Hematopoietic multipotent progenitor cell treated with erythropoietin and hydrocortisone succinate and interleukin-3 and kit ligand, for 8 days (in vitro differentiated cells): ENCODE measurements at regions not wholly inside any gene's neighbourhood (a gene's known extent, or its start where the extent isn't known, plus 50 kb on each side); places are given as distances from the start of the nearest gene placed in this dataset.

Experiments used
- DNase-seq: peaks from one replicate; pipeline ENCODE4 v3.0.0-alpha.2; 2015

DNA sequence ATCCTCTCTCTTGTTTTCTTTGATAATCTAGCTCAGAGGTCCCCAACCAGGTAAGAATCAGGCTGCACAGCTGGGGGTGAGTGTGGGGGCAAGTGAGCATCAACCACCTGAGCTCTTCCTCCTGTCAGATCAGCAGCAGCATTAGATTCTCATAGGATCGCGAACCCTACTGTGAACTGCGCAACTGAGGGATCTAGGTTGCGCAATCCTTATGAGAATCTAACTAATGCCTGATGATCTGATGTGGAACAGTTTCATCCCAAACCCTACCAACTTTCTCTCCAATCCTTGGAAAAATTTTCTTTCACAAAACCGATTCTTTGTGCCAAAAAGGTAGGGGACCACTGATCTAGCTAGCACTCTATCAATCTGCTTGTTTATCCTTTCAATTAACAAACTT, 678.3 kb downstream of the CBLN2 start:
- DNase-seq, result no peak

GRCh38 chr18:71850602-71851001, 693.5 kb downstream of the CBLN2 start:
- DNase-seq, result no peak

- no peak for DNase-seq
These were observed 694.7 kb downstream of the CBLN2 start for GRCh38 chr18:71849407-71849806.

GRCh38 chr18:71846716-71847115, 697.4 kb downstream of the CBLN2 start:
- DNase-seq, result no peak

GRCh38 chr18:71844814-71845213, 699.3 kb downstream of the CBLN2 start:
- DNase-seq, result no peak

- DNase-seq, result no peak
These were observed 701.5 kb downstream of the CBLN2 start for GRCh38 chr18:71842666-71843065.

DNA sequence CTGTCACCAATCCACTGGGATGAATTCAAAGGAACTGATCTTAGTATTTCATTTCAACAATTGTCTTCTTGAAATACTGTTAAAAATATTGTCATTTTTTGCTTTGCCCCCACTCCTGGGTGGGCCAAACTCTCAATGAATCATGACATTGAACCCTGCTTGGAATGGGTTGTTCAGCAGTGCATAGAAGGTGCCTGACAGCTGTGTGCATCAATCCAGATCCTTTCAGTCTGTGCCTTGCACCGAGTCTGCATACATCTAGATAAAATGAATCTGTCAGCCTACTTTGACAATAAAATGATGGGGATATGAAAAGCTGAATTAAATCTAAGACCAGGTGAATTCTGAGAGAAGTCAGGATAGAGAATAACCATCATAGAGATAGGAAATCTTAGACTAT, 706.6 kb downstream of the CBLN2 start:
- DNase-seq, result no peak

GRCh38 chr18:71832946-71833617, 711.1 kb downstream of the CBLN2 start:
- no peak for DNase-seq

- DNase-seq, result no peak
These were observed 713.1 kb downstream of the CBLN2 start for GRCh38 chr18:71831039-71831438.

GRCh38 chr18:71827301-71827700, 716.8 kb downstream of the CBLN2 start:
- no peak for DNase-seq

DNA sequence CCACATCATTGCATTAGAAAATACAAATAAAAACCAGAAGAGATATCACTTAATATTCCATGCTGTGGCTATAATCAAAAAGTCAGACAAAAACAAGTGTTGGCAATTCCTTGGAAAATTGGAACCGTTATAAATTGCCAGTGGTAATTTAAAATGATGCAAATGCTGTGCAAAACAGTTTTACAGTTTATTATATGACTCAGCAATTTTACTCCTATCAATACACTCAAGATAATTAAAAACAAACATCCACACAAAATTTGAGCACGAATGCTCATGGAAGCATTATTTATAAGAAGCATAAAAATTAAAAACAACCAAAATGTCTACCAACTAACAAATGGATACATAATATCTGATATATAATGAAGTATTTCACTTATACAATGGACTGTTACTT, 728.8 kb downstream of the CBLN2 start:
- no peak for DNase-seq

GRCh38 chr18:71809711-71810110, 734.4 kb downstream of the CBLN2 start:
- no peak for DNase-seq

GRCh38 chr18:71808616-71809015, 735.5 kb downstream of the CBLN2 start:
- no peak for DNase-seq

DNA sequence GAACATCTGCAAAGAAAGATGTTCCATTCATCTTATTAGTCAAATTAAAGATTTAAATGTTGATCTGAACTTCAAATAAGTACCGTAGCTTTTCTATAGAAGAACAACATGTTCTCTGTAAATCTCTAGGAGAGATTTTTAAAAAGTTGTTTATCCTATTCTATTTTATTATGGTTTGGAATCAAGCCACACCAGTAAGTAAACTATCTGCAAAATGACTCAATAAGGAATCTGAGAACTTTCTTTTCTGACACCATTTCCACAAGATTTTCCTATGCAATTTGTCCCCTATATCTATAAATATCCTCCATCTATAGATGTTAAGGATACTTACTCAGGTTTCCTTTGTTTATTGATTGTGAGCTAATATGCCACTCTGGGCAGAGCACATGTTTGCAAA, 736.6 kb downstream of the CBLN2 start:
- no peak for DNase-seq

DNA sequence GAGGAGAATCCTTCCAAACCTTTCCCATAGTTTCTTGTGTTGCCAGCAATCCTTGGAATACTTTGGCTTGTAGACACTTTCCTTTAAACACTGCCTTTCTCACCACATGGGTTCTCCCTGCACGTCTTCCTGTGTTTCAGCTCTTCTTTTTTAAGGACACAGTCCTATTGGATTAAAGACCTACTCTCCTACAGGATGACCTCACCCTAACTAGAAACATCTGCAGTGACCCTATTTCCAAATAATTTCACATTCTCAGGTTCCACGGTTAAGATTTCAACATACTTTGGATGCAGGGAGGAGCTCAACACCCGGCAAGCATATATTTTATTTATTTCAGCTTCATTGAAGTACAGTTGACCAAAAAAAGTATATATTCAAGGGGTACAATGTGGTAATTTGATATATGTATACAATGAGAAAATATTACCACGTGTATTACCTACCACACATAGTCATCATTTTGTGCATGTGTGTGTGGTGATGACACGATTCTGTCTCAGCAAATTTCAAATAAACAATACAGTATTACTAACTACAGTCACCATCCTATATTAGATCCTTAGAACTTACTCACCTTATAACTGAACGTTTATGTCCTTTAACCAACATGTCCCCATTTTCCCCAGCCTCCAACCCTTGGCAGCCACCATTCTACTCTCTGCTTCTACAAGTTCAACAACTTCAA, 745.0 kb downstream of the CBLN2 start:
- DNase-seq, result no peak

GRCh38 chr18:71797554-71797953, 746.6 kb downstream of the CBLN2 start:
- no peak for DNase-seq

GRCh38 chr18:71784777-71785176, 759.4 kb downstream of the CBLN2 start:
- DNase-seq, result peak; percentile 22

- DNase-seq, result no peak
These were observed 783.6 kb downstream of the CBLN2 start for GRCh38 chr18:71760541-71760940.

GRCh38 chr18:71754246-71754645, 789.9 kb downstream of the CBLN2 start:
- no peak for DNase-seq

GRCh38 chr18:71743634-71744033, 800.5 kb downstream of the CBLN2 start:
- no peak for DNase-seq

- DNase-seq, result no peak
These were observed 814.5 kb downstream of the CBLN2 start for GRCh38 chr18:71729611-71730010.

DNA sequence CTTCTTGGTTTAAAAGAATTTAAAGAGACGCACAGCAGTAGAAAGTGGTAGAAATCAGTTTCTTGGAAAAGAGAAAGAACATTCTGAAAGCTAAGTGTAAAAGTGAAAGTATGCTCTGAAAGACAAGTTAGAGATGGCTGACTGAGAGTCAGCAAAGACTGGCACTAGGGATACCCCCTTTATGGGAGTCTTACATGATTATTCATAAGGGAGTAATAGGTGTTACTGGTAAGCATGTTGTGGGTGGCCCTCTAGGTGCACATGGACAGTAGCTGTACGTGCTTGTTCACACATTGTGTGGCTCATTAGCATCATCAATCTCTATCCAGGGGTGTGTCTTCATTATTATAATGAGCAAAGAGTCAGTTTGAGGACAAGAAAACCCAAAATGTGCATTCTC, 816.2 kb downstream of the CBLN2 start:
- DNase-seq, result no peak

DNA sequence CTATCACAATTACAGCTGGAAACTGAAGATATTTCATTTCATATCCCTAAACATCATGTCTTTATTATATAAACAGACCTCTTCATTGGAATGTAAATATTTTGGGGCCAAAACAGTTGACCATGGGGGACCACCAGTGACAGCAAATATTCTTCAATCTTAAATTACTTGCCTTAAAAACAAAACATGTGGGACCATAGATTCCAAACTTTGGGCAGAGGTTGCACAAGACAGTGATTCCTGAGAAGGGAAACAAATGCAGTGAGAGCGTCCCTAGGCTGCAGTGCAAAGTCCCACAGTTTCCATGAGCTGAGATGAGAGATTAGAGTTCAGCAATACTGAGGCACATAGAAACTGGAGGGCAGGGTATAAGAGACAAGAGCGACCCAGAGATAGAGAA, 818.9 kb downstream of the CBLN2 start:
- DNase-seq, result no peak

GRCh38 chr18:71707985-71708500, 836.1 kb downstream of the CBLN2 start:
- no peak for DNase-seq

- no peak for DNase-seq
These were observed 836.7 kb downstream of the CBLN2 start for GRCh38 chr18:71707400-71707799.
